Trophoblast cell (in vitro differentiated cells and primary cell): ENCODE measurements at regions not wholly inside any gene's neighbourhood (a gene's known extent, or its start where the extent isn't known, plus 50 kb on each side); places are given as distances from the start of the nearest gene placed in this dataset.

Experiments
- DNase-seq, 2 donors: peaks; one replicate each; pipeline ENCODE4 v3.0.0-alpha.2; 2016
- H2AFZ ChIP-seq: 2 replicates; pipeline ENCODE4 v1.6.1; 2013; ENCODE audit warnings: low read length, moderate library complexity, mild to moderate bottlenecking; ENCODE audit not compliant: insufficient read depth, poor library complexity
- H2AK5ac ChIP-seq: 2 replicates; pipeline ENCODE4 v1.6.1; 2013; ENCODE audit warnings: mild to moderate bottlenecking, low read length
- H2BK120ac ChIP-seq: 2 replicates; pipeline ENCODE4 v1.6.1; 2013; ENCODE audit warnings: low read length, mild to moderate bottlenecking, moderate library complexity; ENCODE audit not compliant: insufficient read depth, poor library complexity
- H2BK12ac ChIP-seq: 2 replicates; pipeline ENCODE4 v1.6.1; 2013; ENCODE audit warnings: mild to moderate bottlenecking, low read length, moderate library complexity
- H2BK5ac ChIP-seq: 2 replicates; pipeline ENCODE4 v1.6.1; 2013; ENCODE audit warnings: low read length, low read depth, moderate library complexity, mild to moderate bottlenecking; ENCODE audit not compliant: poor library complexity
- H3K14ac ChIP-seq: 2 replicates; pipeline ENCODE4 v1.6.1; 2013; ENCODE audit warnings: mild to moderate bottlenecking, low read length
- H3K18ac ChIP-seq: 2 replicates; pipeline ENCODE4 v1.6.1; 2013; ENCODE audit warnings: mild to moderate bottlenecking, low read length
- H3K23ac ChIP-seq: 2 replicates; pipeline ENCODE4 v1.6.1; 2013; ENCODE audit warnings: low read length
- H3K27ac ChIP-seq: 2 replicates; pipeline ENCODE4 v1.5.1; 2013; ENCODE audit warnings: low read depth, mild to moderate bottlenecking, inconsistent platforms, low read length, moderate library complexity
- H3K27me3 ChIP-seq: 2 replicates; pipeline ENCODE4 v1.6.1; 2013; ENCODE audit warnings: inconsistent platforms, mild to moderate bottlenecking, low read length, moderate library complexity; ENCODE audit not compliant: insufficient read depth
- H3K36me3 ChIP-seq, 2 experiments: 1 replicate in 1 of 2; 2 replicates in 1 of 2; pipeline ENCODE4 v1.6.1; 2013; ENCODE audit warnings: low read length in 2 of 2, mild to moderate bottlenecking in 2 of 2, moderate library complexity in 1 of 2; ENCODE audit not compliant: insufficient read depth in 2 of 2, control insufficient read depth in 1 of 2
- H3K4ac ChIP-seq: 2 replicates; pipeline ENCODE4 v1.6.1; 2013; ENCODE audit warnings: low read depth, mild to moderate bottlenecking, low read length, moderate library complexity
- H3K4me1 ChIP-seq, 2 experiments: 1 replicate in 1 of 2; 2 replicates in 1 of 2; pipeline ENCODE4 v1.6.1; 2013; ENCODE audit warnings: low read length in 2 of 2, mild to moderate bottlenecking in 2 of 2, moderate library complexity in 1 of 2; ENCODE audit not compliant: insufficient read depth in 2 of 2, control insufficient read depth in 1 of 2
- H3K4me2 ChIP-seq: 2 replicates; pipeline ENCODE4 v1.6.1; 2013; ENCODE audit warnings: inconsistent platforms, mild to moderate bottlenecking, low read length, moderate library complexity
- H3K4me3 ChIP-seq: 2 replicates; pipeline ENCODE4 v1.5.1; 2013; ENCODE audit warnings: mild to moderate bottlenecking, low read depth, low read length, inconsistent platforms
- H3K79me1 ChIP-seq: one replicate; pipeline ENCODE4 v1.6.1; 2013; ENCODE audit warnings: low read length
- H3K79me2 ChIP-seq: 2 replicates; pipeline ENCODE4 v1.6.1; 2013; ENCODE audit warnings: low read length, mild to moderate bottlenecking; ENCODE audit not compliant: control insufficient read depth, insufficient read depth, poor library complexity
- H3K9ac ChIP-seq: 2 replicates; pipeline ENCODE4 v1.6.1; 2013; ENCODE audit warnings: mild to moderate bottlenecking, low read length
- H3K9me3 ChIP-seq: 2 replicates; pipeline ENCODE4 v1.6.1; 2013; ENCODE audit warnings: low read depth, mild to moderate bottlenecking, control low read depth, inconsistent platforms, low read length; ENCODE audit not compliant: insufficient read depth
- H4K12ac ChIP-seq: 2 replicates; pipeline ENCODE4 v1.6.1; 2013; ENCODE audit warnings: low read depth, mild to moderate bottlenecking, low read length, moderate library complexity
- H4K8ac ChIP-seq: 2 replicates; pipeline ENCODE4 v1.6.1; 2013; ENCODE audit warnings: low read depth, mild to moderate bottlenecking, low read length, moderate library complexity
- H4K91ac ChIP-seq: one replicate; pipeline ENCODE4 v1.6.1; 2013; ENCODE audit warnings: low read depth, mild to moderate bottlenecking, low read length, moderate library complexity
- WGBS: extraction: QIAGEN DNeasy Blood & Tissue Kit; methylation state at CpG from one replicate; pipeline ENCODE4 v1.1.7; 2013; ENCODE audit warnings: missing lambda C conversion rate; ENCODE audit not compliant: insufficient read length, insufficient coverage; ENCODE audit errors: extremely low coverage; 5-methylcytosine and 5-hydroxymethylcytosine counted together

- Histone ChIP-seq H4K12ac (no peak overlapping the region), H3K4ac (no peak overlapping the region), H2BK12ac (no peak overlapping the region), H3K27me3 (no peaks in the 10 kb centered on the region), H3K9me3 (no peaks in the 10 kb centered on the region), H2AFZ (no peak overlapping the region), H3K36me3 (no peaks in the 10 kb centered on the region), H3K4me3 (no peak overlapping the region), H3K27ac (no peak overlapping the region), H2BK120ac (no peak overlapping the region), H3K79me2 (no peaks in the 10 kb centered on the region), H2AK5ac (no peak overlapping the region), H3K4me2 (no peak overlapping the region), H4K8ac (no peak overlapping the region), H3K9ac (no peak overlapping the region), H3K14ac (no peak overlapping the region), H3K4me1 (no peaks in the 10 kb centered on the region), H3K79me1 (no peaks in the 10 kb centered on the region), H3K23ac (no peak overlapping the region), H4K91ac (no peak overlapping the region), H2BK5ac (no peak overlapping the region), H3K18ac (no peak overlapping the region)
- DNase-seq = no peak
- no CpG with 5 or more reads among the region's 3 CpGs for WGBS
Measured at GRCh38 chr4:115430024-115430423, 316.6 kb upstream of the NDST4 start.

GRCh38 chr4:115428455-115428854 is 315.0 kb upstream of the NDST4 start:
- Histone ChIP-seq H3K27me3 (no peaks in the 10 kb centered on the region), H4K8ac (no peak overlapping the region), H3K36me3 (no peaks in the 10 kb centered on the region), H3K27ac (no peak overlapping the region), H3K14ac (no peak overlapping the region), H3K4me3 (no peak overlapping the region), H2AK5ac (no peak overlapping the region), H3K23ac (no peak overlapping the region), H3K79me1 (no peaks in the 10 kb centered on the region), H2AFZ (no peak overlapping the region), H3K4me2 (no peak overlapping the region), H3K18ac (no peak overlapping the region), H2BK12ac (no peak overlapping the region), H2BK5ac (no peak overlapping the region), H3K79me2 (no peaks in the 10 kb centered on the region), H3K9me3 (no peaks in the 10 kb centered on the region), H3K9ac (no peak overlapping the region), H4K12ac (no peak overlapping the region), H3K4ac (no peak overlapping the region), H3K4me1 (no peaks in the 10 kb centered on the region), H4K91ac (no peak overlapping the region), H2BK120ac (no peak overlapping the region)
- no CpG with 5 or more reads among the region's 1 CpG for WGBS
- no peak for DNase-seq

DNA sequence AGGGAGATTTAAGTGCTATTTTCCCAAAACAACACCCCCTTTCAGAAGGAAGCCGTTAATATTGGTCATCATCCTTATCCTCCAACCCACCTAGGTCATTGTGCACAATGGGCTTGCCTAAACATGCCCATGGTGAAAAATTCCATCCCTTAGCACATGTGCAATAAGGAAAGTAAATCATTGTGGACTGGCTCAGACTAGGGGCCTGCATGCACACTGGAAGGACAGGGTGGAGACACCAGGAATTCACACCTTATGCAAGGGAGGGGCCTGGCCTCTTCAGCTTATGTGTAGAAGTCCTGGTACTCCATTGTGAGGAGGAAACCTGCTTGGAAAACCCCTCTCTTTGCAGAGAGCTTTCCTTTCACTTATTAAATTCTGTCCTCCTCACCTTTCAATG is 311.4 kb upstream of the NDST4 start:
- Histone ChIP-seq H3K4me2 (no peak overlapping the region), H3K14ac (no peak overlapping the region), H3K79me2 (no peaks in the 10 kb centered on the region), H3K4me3 (no peak overlapping the region), H3K9ac (no peak overlapping the region), H4K91ac (no peak overlapping the region), H3K27me3 (no peaks in the 10 kb centered on the region), H3K27ac (no peak overlapping the region), H4K12ac (no peak overlapping the region), H2BK12ac (no peak overlapping the region), H4K8ac (no peak overlapping the region), H3K4me1 (no peaks in the 10 kb centered on the region), H2BK120ac (no peak overlapping the region), H3K4ac (no peak overlapping the region), H2AK5ac (no peak overlapping the region), H2BK5ac (no peak overlapping the region), H2AFZ (no peak overlapping the region), H3K36me3 (no peaks in the 10 kb centered on the region), H3K79me1 (no peaks in the 10 kb centered on the region), H3K23ac (no peak overlapping the region), H3K18ac (no peak overlapping the region), H3K9me3 (no peaks in the 10 kb centered on the region)
- DNase-seq = no peak
- WGBS = no CpG with 5 or more reads among the region's 1 CpG

GRCh38 chr4:115418635-115419396 is 305.4 kb upstream of the NDST4 start:
- H4K91ac ChIP-seq = no peak overlapping the region
- no peak overlapping the region for H2BK120ac ChIP-seq
- no peaks in the 10 kb centered on the region for H3K27me3 ChIP-seq
- H2BK12ac ChIP-seq = no peak overlapping the region
- H3K14ac ChIP-seq = no peak overlapping the region
- no peak overlapping the region for H3K4me3 ChIP-seq
- H3K4me1 ChIP-seq = no peaks in the 10 kb centered on the region
- no peak overlapping the region for H3K4me2 ChIP-seq
- no peak overlapping the region for H3K23ac ChIP-seq
- H3K36me3 ChIP-seq = no peaks in the 10 kb centered on the region
- H3K79me1 ChIP-seq = no peaks in the 10 kb centered on the region
- H2BK5ac ChIP-seq = no peak overlapping the region
- no peak overlapping the region for H3K18ac ChIP-seq
- peaks cover 3% of the 10 kb centered on the region for H3K9me3 ChIP-seq
- H3K79me2 ChIP-seq = no peaks in the 10 kb centered on the region
- H3K4ac ChIP-seq = no peak overlapping the region
- DNase-seq = no peak
- H2AFZ ChIP-seq = no peak overlapping the region
- no peak overlapping the region for H3K9ac ChIP-seq
- no peak overlapping the region for H4K8ac ChIP-seq
- H3K27ac ChIP-seq = no peak overlapping the region
- no CpG with 5 or more reads among the region's 8 CpGs for WGBS
- H2AK5ac ChIP-seq = no peak overlapping the region
- H4K12ac ChIP-seq = no peak overlapping the region
